ENCODE measurements at regions not wholly inside any gene's neighbourhood (a gene's known extent, or its start where the extent isn't known, plus 50 kb on each side); places are given as distances from the start of the nearest gene placed in this dataset.
A peak's percentile ranks its signal among the peaks of the same experiment; 100 is the strongest.

GRCh38 chr14:97426776-97427175 lies 629.6 kb downstream of the VRK1 start:
- no peak for DNase-seq (ENCODE audit: extremely low read depth in 1 of 11, low read depth in 9 of 11, low spot score in 4 of 11)

GRCh38 chr14:97428808-97429440 lies 631.7 kb downstream of the VRK1 start:
- no peak for DNase-seq (ENCODE audit: extremely low read depth in 1 of 11, low read depth in 9 of 11, low spot score in 4 of 11)

- no peak for DNase-seq (ENCODE audit: extremely low read depth in 1 of 11, low read depth in 9 of 11, low spot score in 4 of 11)
Measured at GRCh38 chr14:97432586-97432985, 635.4 kb downstream of the VRK1 start.

GRCh38 chr14:97441740-97442362 lies 644.7 kb downstream of the VRK1 start:
- DNase-seq (ENCODE audit: extremely low read depth in 1 of 11, low read depth in 9 of 11, low spot score in 4 of 11) = no peak

- DNase-seq (ENCODE audit: extremely low read depth in 1 of 11, low read depth in 9 of 11, low spot score in 4 of 11) = no peak
Measured at GRCh38 chr14:97442363-97442762, 645.2 kb downstream of the VRK1 start.

- DNase-seq (ENCODE audit: extremely low read depth in 1 of 11, low read depth in 9 of 11, low spot score in 4 of 11) = no peak
Measured at GRCh38 chr14:97443412-97443811, 646.2 kb downstream of the VRK1 start.

GRCh38 chr14:97444248-97444647 lies 647.1 kb downstream of the VRK1 start:
- no peak for DNase-seq (ENCODE audit: extremely low read depth in 1 of 11, low read depth in 9 of 11, low spot score in 4 of 11)

- no peak for DNase-seq (ENCODE audit: extremely low read depth in 1 of 11, low read depth in 9 of 11, low spot score in 4 of 11)
Measured at GRCh38 chr14:97445367-97445766, 648.2 kb downstream of the VRK1 start.

GRCh38 chr14:97446087-97446486 lies 648.9 kb downstream of the VRK1 start:
- DNase-seq (ENCODE audit: extremely low read depth in 1 of 11, low read depth in 9 of 11, low spot score in 4 of 11) = no peak

GRCh38 chr14:97452314-97452713 lies 655.1 kb downstream of the VRK1 start:
- DNase-seq (ENCODE audit: extremely low read depth in 1 of 11, low read depth in 9 of 11, low spot score in 4 of 11) = no peak

GRCh38 chr14:97453991-97454390 lies 656.8 kb downstream of the VRK1 start:
- DNase-seq (ENCODE audit: extremely low read depth in 1 of 11, low read depth in 9 of 11, low spot score in 4 of 11) = no peak

- no peak for DNase-seq (ENCODE audit: extremely low read depth in 1 of 11, low read depth in 9 of 11, low spot score in 4 of 11)
Measured at GRCh38 chr14:97456462-97456861, 659.3 kb downstream of the VRK1 start.

- no peak for DNase-seq (ENCODE audit: extremely low read depth in 1 of 11, low read depth in 9 of 11, low spot score in 4 of 11)
Measured at GRCh38 chr14:97456958-97457357, 659.8 kb downstream of the VRK1 start.

GRCh38 chr14:97457575-97458085 lies 660.4 kb downstream of the VRK1 start:
- DNase-seq (ENCODE audit: extremely low read depth in 1 of 11, low read depth in 9 of 11, low spot score in 4 of 11) = no peak

GRCh38 chr14:97458255-97458654 lies 661.1 kb downstream of the VRK1 start:
- DNase-seq (ENCODE audit: extremely low read depth in 1 of 11, low read depth in 9 of 11, low spot score in 4 of 11) = peak in 4 of 11 donors; percentile 1 to 11 (median 3)

- peak in 7 of 11 donors; percentile 15 to 46 (median 21) for DNase-seq (ENCODE audit: extremely low read depth in 1 of 11, low read depth in 9 of 11, low spot score in 4 of 11)
Measured at GRCh38 chr14:97458661-97459579, 661.7 kb downstream of the VRK1 start.

- DNase-seq (ENCODE audit: extremely low read depth in 1 of 11, low read depth in 9 of 11, low spot score in 4 of 11) = no peak
Measured at GRCh38 chr14:97462081-97462480, 664.9 kb downstream of the VRK1 start.

- DNase-seq (ENCODE audit: extremely low read depth in 1 of 11, low read depth in 9 of 11, low spot score in 4 of 11) = no peak
Measured at GRCh38 chr14:97468220-97468619, 671.0 kb downstream of the VRK1 start.

GRCh38 chr14:97477353-97477752 lies 680.2 kb downstream of the VRK1 start:
- no peak for DNase-seq (ENCODE audit: extremely low read depth in 1 of 11, low read depth in 9 of 11, low spot score in 4 of 11)

GRCh38 chr14:97485201-97485600 lies 688.0 kb downstream of the VRK1 start:
- no peak for DNase-seq (ENCODE audit: extremely low read depth in 1 of 11, low read depth in 9 of 11, low spot score in 4 of 11)
